GM23338 (cell line): ENCODE measurements at regions not wholly inside any gene's neighbourhood (a gene's known extent, or its start where the extent isn't known, plus 50 kb on each side); places are given as distances from the start of the nearest gene placed in this dataset.
"Not testable (repeated sequence)": the region's sequence is repeated elsewhere in the genome, so short reads cannot be mapped to it uniquely, and the experiment has no call there.

Source experiments
- ATAC-seq: fragments of 200-7000 bp; cut with Tn5 transposase; 3 replicates; pipeline ENCODE4 v1.9.1; 2020
- DNase-seq: peaks from one replicate; pipeline ENCODE4 v3.0.0-alpha.2; 2015; ENCODE audit warnings: low spot score
- H2AFZ ChIP-seq: fragments of 200-600 bp; sonication (generic); 2 replicates; pipeline ENCODE4 v1.8.0; 2016; ENCODE audit warnings: antibody characterized with exemption, mild to moderate bottlenecking, moderate library complexity
- H3F3A ChIP-seq: fragments of 200-600 bp; sonication (generic); replicated peaks from 2 replicates; pipeline ENCODE4 v1.8.0; 2017; ENCODE audit warnings: antibody characterized with exemption, mixed run types, low read depth
- H3K27ac ChIP-seq: fragments of 200-600 bp; sonication (generic); 2 replicates; pipeline ENCODE4 v1.6.1; 2016; ENCODE audit warnings: low read depth
- H3K27me3 ChIP-seq: fragments of 200-600 bp; sonication (generic); 2 replicates; pipeline ENCODE4 v1.8.0; 2016; ENCODE audit warnings: mild to moderate bottlenecking, mixed run types, moderate library complexity; ENCODE audit not compliant: insufficient read depth
- H3K36me3 ChIP-seq: fragments of 200-600 bp; sonication (generic); 2 replicates; pipeline ENCODE4 v1.8.0; 2016; ENCODE audit warnings: mild to moderate bottlenecking; ENCODE audit not compliant: insufficient read depth
- H3K4me1 ChIP-seq: fragments of 200-600 bp; sonication (generic); 2 replicates; pipeline ENCODE4 v1.8.0; 2016; ENCODE audit warnings: mild to moderate bottlenecking, moderate library complexity; ENCODE audit not compliant: insufficient read depth
- H3K4me2 ChIP-seq: fragments of 200-600 bp; sonication (generic); 2 replicates; pipeline ENCODE4 v1.7.1; 2017; ENCODE audit warnings: mixed run types
- H3K4me3 ChIP-seq: fragments of 200-600 bp; sonication (generic); 2 replicates; pipeline ENCODE4 v1.6.1; 2016; ENCODE audit warnings: mixed run types
- H3K79me2 ChIP-seq: fragments of 200-600 bp; sonication (generic); replicated peaks from 2 replicates; pipeline ENCODE4 v1.8.0; 2017; ENCODE audit warnings: mild to moderate bottlenecking; ENCODE audit not compliant: insufficient read depth
- H3K9me2 ChIP-seq: fragments of 200-600 bp; sonication (generic); 2 replicates; pipeline ENCODE4 v1.8.0; 2017; ENCODE audit not compliant: insufficient read depth
- H4K20me1 ChIP-seq: fragments of 200-600 bp; sonication (generic); replicated peaks from 2 replicates; pipeline ENCODE4 v1.8.0; 2017; ENCODE audit warnings: mild to moderate bottlenecking; ENCODE audit not compliant: insufficient read depth
- H3K27ac Mint-ChIP-seq: 2 replicates; pipeline ENCODE4 v1.8.0; 2020; ENCODE audit warnings: inconsistent platforms, mild to moderate bottlenecking, moderate library complexity, mixed read lengths
- H3K27me3 Mint-ChIP-seq: 3 replicates; pipeline ENCODE4 v1.8.0; 2022; ENCODE audit warnings: low read depth, mild to moderate bottlenecking, moderate library complexity, mixed read lengths, inconsistent platforms; ENCODE audit not compliant: insufficient read depth, poor library complexity
- H3K36me3 Mint-ChIP-seq: 3 replicates; pipeline ENCODE4 v1.8.0; 2021; ENCODE audit warnings: low read depth, mild to moderate bottlenecking, inconsistent platforms, moderate library complexity, mixed read lengths
- H3K4me1 Mint-ChIP-seq: 3 replicates; pipeline ENCODE4 v1.8.0; 2020; ENCODE audit warnings: mild to moderate bottlenecking, inconsistent platforms, mixed read lengths
- H3K4me3 Mint-ChIP-seq: 3 replicates; pipeline ENCODE4 v1.8.0; 2021; ENCODE audit warnings: moderate library complexity, mild to moderate bottlenecking, inconsistent platforms, mixed read lengths
- H3K9me3 Mint-ChIP-seq: 3 replicates; pipeline ENCODE4 v1.8.0; 2020; ENCODE audit warnings: moderate library complexity, mild to moderate bottlenecking, inconsistent platforms, mixed read lengths
- CREB1 ChIP-seq: fragments of 250-450 bp; sonication (Bioruptor Pico); IDR thresholded peaks from 2 replicates; pipeline ENCODE4 v1.5.0; 2020; ENCODE audit warnings: low read depth, mild to moderate bottlenecking, moderate library complexity
- ETS1 ChIP-seq: IDR thresholded peaks from 2 replicates; pipeline ENCODE4 v1.6.1; 2016; ENCODE audit warnings: antibody characterized with exemption
- EZH2 ChIP-seq: fragments of 200-600 bp; sonication (generic); IDR thresholded peaks from one replicate; pipeline ENCODE4 v1.8.0; 2017; ENCODE audit warnings: antibody characterized with exemption, mild to moderate bottlenecking, low read depth; ENCODE audit not compliant: unreplicated experiment
- EZH2phosphoT487 ChIP-seq: fragments of 200-600 bp; sonication (generic); IDR thresholded peaks from one replicate; pipeline ENCODE4 v1.8.1; 2018; ENCODE audit warnings: antibody characterized with exemption; ENCODE audit not compliant: unreplicated experiment
- JUNB ChIP-seq: IDR thresholded peaks from one replicate; pipeline ENCODE4 v1.6.1; 2016; ENCODE audit warnings: antibody characterized with exemption; ENCODE audit not compliant: unreplicated experiment
- NANOG ChIP-seq: IDR thresholded peaks from 2 replicates; pipeline ENCODE4 v1.6.1; 2016; ENCODE audit warnings: antibody characterized with exemption, borderline replicate concordance
- POLR2AphosphoS5 ChIP-seq: IDR thresholded peaks from 2 replicates; pipeline ENCODE4 v1.6.1; 2016; ENCODE audit warnings: antibody characterized with exemption, low read depth
- STAT1 ChIP-seq: IDR thresholded peaks from one replicate; pipeline ENCODE4 v1.6.1; 2016; ENCODE audit warnings: antibody characterized with exemption; ENCODE audit not compliant: unreplicated experiment
- ZNF114 ChIP-seq: fragments of 250-450 bp; sonication (Bioruptor Pico); IDR thresholded peaks from 2 replicates; pipeline ENCODE4 v1.5.0; 2020; ENCODE audit warnings: mild to moderate bottlenecking, moderate library complexity
- TF ChIP-seq, protein P1 (sequence below), 2 experiments: fragments of 200-600 bp in 1 of 2; sonication (generic) in 1 of 2; conservative IDR thresholded peaks; 2 replicates each; pipeline versions ENCODE4 v1.5.1 to v1.6.1; 2016 to 2017; ENCODE audit warnings: antibody characterized with exemption in 2 of 2, low read depth in 2 of 2, mild to moderate bottlenecking in 2 of 2, moderate library complexity in 1 of 2
- TF ChIP-seq, protein P2 (sequence below): IDR thresholded peaks from one replicate; pipeline ENCODE4 v1.6.1; 2018; ENCODE audit warnings: antibody characterized with exemption; ENCODE audit not compliant: unreplicated experiment

- H3K4me1 Mint-ChIP-seq, H3K4me2 ChIP-seq, H3K4me1 ChIP-seq, DNase-seq, H3K4me3 ChIP-seq, H3F3A ChIP-seq, H3K27ac ChIP-seq, H3K27ac Mint-ChIP-seq, H3K4me3 Mint-ChIP-seq, H4K20me1 ChIP-seq, H3K27me3 Mint-ChIP-seq, H3K27me3 ChIP-seq, H3K36me3 ChIP-seq, H2AFZ ChIP-seq, H3K9me2 ChIP-seq, H3K79me2 ChIP-seq, ATAC-seq: not testable (repeated sequence)
- Mint-ChIP-seq H3K9me3 (peaks cover 46% of the 10 kb centered on the region), H3K36me3 (peaks cover 17% of the 10 kb centered on the region; the same call in 2 of the 3 replicates)
Observed at GRCh38 chr15:29648415-29648814, 173.9 kb downstream of the TJP1 start.

GRCh38 chr15:29645841-29646240, 176.4 kb downstream of the TJP1 start:
- H3K27me3 ChIP-seq, result no peaks in the 10 kb centered on the region
- no peak overlapping the region for H3K4me3 ChIP-seq
- H3K4me3 Mint-ChIP-seq, result no peak overlapping the region
- H3K36me3 Mint-ChIP-seq, result peaks cover 4% of the 10 kb centered on the region; the same call in 1 of the 3 replicates
- no peak overlapping the region for H3K4me2 ChIP-seq
- no peaks in the 10 kb centered on the region for H3K4me1 ChIP-seq
- no peaks in the 10 kb centered on the region for H3K79me2 ChIP-seq
- ATAC-seq (no peak), DNase-seq (no peak)
- no peaks in the 10 kb centered on the region for H3K4me1 Mint-ChIP-seq
- H3K9me3 Mint-ChIP-seq, result peaks cover 25% of the 10 kb centered on the region
- no peak overlapping the region for H2AFZ ChIP-seq
- peaks cover 6% of the 10 kb centered on the region; the same call in 1 of the 2 replicates for H3K9me2 ChIP-seq
- H3F3A ChIP-seq, result no peaks in the 10 kb centered on the region
- no peak overlapping the region for H3K27ac ChIP-seq
- H3K27ac Mint-ChIP-seq, result no peak overlapping the region
- no peaks in the 10 kb centered on the region for H3K36me3 ChIP-seq
- no peaks in the 10 kb centered on the region for H3K27me3 Mint-ChIP-seq
- no peaks in the 10 kb centered on the region for H4K20me1 ChIP-seq
- TF ChIP-seq JUNB (no peak), ZNF114 (no peak), ETS1 (no peak), CREB1 (CRISPR knock-in tag) (no peak), NANOG (no peak), EZH2phosphoT487 (no peak), STAT1 (no peak), POLR2AphosphoS5 (no peak), EZH2 (no peak)
- TF ChIP-seq, protein P1, sequence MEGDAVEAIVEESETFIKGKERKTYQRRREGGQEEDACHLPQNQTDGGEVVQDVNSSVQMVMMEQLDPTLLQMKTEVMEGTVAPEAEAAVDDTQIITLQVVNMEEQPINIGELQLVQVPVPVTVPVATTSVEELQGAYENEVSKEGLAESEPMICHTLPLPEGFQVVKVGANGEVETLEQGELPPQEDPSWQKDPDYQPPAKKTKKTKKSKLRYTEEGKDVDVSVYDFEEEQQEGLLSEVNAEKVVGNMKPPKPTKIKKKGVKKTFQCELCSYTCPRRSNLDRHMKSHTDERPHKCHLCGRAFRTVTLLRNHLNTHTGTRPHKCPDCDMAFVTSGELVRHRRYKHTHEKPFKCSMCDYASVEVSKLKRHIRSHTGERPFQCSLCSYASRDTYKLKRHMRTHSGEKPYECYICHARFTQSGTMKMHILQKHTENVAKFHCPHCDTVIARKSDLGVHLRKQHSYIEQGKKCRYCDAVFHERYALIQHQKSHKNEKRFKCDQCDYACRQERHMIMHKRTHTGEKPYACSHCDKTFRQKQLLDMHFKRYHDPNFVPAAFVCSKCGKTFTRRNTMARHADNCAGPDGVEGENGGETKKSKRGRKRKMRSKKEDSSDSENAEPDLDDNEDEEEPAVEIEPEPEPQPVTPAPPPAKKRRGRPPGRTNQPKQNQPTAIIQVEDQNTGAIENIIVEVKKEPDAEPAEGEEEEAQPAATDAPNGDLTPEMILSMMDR (conservative IDR thresholded peaks at IDR 0.05; ENCODE audit: low read depth in 2 of 2), result no peak
- TF ChIP-seq, protein P2, sequence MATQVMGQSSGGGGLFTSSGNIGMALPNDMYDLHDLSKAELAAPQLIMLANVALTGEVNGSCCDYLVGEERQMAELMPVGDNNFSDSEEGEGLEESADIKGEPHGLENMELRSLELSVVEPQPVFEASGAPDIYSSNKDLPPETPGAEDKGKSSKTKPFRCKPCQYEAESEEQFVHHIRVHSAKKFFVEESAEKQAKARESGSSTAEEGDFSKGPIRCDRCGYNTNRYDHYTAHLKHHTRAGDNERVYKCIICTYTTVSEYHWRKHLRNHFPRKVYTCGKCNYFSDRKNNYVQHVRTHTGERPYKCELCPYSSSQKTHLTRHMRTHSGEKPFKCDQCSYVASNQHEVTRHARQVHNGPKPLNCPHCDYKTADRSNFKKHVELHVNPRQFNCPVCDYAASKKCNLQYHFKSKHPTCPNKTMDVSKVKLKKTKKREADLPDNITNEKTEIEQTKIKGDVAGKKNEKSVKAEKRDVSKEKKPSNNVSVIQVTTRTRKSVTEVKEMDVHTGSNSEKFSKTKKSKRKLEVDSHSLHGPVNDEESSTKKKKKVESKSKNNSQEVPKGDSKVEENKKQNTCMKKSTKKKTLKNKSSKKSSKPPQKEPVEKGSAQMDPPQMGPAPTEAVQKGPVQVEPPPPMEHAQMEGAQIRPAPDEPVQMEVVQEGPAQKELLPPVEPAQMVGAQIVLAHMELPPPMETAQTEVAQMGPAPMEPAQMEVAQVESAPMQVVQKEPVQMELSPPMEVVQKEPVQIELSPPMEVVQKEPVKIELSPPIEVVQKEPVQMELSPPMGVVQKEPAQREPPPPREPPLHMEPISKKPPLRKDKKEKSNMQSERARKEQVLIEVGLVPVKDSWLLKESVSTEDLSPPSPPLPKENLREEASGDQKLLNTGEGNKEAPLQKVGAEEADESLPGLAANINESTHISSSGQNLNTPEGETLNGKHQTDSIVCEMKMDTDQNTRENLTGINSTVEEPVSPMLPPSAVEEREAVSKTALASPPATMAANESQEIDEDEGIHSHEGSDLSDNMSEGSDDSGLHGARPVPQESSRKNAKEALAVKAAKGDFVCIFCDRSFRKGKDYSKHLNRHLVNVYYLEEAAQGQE, result no peak
